Stimulated activated CD4-positive, alpha-beta T cell treated with anti-CD3 and anti-CD28 coated beads, Interleukin-2, amount 100 ng/mL, for 24 hours (primary cell): ENCODE measurements at regions not wholly inside any gene's neighbourhood (a gene's known extent, or its start where the extent isn't known, plus 50 kb on each side); places are given as distances from the start of the nearest gene placed in this dataset.
"Not testable (repeated sequence)": the region's sequence is repeated elsewhere in the genome, so short reads cannot be mapped to it uniquely, and the experiment has no call there.

Source experiments
- DNase-seq, 2 donors: peaks; one replicate each; pipeline ENCODE4 v3.0.0-alpha.2; 2020

DNA sequence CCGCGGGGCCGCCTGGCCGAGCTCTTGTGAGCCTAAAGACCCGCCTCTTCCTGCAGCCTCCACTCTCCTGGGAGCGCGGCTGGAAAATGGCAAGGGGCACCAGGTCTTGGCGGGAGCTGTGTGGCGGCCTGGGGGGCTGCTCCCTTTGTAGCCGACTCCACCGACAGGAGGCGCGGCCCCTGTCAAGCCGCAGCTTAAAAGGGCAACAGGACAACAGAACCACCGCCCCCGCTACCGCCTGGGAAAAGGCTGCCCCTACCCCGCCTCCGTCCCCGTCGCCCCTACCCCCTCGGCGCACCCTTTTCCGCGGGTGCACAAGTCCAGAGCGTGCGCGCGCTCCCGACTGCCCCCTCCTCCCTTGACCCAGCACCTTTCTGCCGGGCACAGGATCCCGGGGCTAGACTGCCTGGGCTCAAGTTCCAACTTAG is 60.3 kb downstream of the GOLGA8K start:
- DNase-seq: peak in 1 of 2 donors; percentile 18

DNA sequence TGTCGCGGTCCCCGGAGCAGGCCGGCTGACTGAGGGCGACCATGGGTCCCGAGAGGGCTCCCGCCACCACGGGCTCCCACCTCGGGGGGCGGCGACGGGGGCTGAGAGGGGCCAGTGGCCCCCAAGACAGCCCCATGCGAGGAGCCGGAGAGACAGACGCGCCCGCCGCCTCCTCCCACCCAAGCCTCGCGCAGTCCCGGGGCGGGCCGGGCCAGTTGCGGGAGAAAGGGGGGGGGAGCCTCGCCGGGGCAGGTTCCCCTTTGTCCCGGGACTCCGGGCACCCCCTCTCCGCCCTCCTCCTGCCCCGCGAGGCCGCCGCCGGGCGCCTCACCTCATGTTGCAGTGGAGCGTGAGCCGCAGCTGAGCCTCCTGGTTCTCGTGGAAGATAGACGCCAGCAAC is 60.8 kb downstream of the GOLGA8K start:
- DNase-seq: not testable (repeated sequence)

DNA sequence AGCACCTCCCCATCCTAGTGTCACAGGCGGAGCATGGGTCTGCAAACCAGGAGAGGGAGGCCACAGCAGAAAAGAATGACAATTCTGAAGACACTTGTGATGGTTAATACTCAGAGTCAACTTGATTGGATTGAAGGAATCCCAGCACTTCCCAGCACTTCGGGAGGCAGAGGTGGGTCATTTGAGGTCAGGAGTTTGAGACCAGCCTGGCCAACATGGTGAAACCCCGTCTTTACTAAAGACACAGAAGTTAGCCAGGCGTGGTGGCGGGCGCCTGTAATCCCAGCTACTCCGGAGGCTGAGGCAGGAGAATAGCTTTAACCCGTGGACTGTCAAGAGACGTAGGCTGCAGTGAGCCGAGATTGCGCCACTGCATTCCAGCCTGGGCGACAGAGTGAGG is 61.6 kb downstream of the GOLGA8K start:
- DNase-seq: not testable (repeated sequence)

DNA sequence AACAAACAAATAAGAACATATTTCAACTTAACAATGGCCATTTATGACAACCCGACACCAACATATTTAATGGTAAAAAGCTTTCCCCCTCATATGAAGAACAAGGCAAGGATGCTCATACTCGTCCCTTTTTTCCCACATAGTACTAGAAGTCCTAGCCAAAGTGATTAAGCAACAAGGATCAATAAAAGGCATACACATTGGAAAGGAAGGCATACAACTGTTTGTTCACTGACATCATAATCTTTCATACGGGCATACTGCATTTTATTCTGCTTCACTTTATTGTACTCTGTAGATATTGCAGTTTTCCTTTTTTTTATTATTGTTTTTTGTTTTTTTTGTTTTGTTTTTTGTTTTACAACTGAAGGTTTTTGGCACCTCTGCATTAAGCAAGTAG is 66.3 kb downstream of the GOLGA8K start:
- DNase-seq: not testable (repeated sequence)

DNA sequence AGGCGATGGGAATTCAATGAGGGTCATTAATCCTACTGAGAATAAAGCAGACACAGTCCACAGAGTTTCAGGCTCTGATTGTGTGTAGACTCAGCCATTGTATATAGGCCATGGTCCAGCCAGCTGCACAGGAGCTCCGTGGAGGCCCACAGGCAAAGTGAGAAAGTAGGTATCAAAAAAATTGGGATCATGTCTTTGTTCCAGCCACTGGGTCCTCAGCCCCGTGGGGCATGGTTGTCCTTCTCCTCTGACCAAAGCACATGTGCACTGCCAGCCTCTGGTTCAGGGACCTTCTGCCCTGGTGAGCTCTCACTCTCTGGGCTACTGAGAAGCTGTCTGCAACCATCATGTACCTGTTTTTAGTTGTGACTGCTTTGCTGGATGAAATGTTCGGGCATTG is 79.7 kb downstream of the GOLGA8K start:
- not testable (repeated sequence) for DNase-seq

DNA sequence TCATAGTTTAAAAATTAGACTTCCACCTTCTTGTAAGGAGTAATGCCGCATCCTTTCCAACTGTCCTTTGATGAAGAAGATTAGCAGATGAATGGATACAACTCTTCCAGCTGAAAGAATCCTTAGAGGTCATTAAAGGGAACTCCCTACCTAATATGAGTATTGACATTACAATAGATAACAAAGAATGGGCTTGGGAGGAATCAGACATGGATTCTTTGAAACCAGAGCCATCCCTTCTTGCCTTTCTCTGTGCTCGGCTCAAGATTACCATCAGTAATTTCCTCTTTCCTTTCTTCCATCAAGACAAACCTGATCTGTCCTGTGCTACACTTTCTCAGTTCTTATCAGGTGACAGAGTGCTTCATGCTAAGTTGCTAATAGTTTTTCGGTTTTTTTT is 83.8 kb downstream of the GOLGA8K start:
- DNase-seq: not testable (repeated sequence)

DNA sequence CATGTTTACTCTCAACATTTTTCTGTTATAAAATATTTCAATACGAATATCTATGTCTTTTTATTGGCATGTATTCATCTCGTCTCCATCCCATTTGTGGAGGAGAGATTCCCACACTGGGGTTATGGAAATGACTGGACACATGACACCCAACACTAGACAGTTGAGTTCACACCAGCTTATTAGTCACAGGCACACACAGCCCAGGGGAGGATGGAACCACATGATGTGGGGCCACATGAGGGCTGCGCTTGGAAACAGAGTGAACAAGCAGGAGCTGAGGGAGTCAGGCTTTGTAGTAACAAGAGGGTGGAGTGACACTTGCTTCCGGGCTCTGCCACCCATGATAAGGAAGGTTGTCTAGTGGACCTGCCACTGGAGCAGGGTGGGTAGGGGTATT is 86.6 kb downstream of the GOLGA8K start:
- DNase-seq: not testable (repeated sequence)

DNA sequence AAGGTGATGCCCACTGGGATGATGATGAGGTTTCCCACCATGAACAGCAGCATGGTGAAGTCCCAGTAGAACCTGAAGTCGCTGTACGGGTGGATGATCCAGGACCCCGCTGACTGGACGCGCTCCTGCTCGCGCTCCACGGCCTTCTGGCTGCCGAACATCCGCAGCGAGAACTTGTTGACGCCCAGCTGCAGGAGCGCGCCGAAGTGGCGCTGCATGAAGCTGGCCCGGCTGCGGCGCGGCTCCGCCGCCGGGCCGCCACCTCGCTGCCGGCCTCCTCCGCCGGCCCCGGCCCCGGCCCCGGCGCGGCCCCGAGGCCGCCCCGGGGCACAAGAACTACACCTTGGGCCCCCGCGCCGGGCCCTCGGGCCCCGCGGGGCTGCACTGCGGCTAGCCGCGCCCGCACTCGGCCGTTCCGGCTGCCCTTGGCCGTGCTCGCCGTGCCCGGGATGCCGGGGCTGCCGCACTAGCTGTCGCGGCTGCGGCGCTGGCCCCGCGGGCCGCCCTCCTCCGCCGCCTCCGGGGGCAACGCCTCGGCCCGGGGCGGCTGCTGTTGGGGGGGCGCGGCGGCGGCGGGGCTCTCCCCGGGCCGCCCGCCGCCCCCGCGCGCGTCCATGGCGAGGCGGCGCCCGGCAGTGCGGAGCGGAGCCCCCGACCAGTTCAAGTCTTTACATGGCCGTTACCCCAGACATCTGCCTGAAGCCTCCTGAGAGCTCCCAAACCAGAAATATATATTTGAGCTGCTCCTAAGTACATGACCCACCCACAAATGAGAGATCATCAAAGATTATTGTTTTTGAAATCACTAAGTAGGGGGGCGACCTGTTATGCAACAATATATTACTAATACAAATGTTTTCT is 87.8 kb downstream of the GOLGA8K start:
- DNase-seq: not testable (repeated sequence)

DNA sequence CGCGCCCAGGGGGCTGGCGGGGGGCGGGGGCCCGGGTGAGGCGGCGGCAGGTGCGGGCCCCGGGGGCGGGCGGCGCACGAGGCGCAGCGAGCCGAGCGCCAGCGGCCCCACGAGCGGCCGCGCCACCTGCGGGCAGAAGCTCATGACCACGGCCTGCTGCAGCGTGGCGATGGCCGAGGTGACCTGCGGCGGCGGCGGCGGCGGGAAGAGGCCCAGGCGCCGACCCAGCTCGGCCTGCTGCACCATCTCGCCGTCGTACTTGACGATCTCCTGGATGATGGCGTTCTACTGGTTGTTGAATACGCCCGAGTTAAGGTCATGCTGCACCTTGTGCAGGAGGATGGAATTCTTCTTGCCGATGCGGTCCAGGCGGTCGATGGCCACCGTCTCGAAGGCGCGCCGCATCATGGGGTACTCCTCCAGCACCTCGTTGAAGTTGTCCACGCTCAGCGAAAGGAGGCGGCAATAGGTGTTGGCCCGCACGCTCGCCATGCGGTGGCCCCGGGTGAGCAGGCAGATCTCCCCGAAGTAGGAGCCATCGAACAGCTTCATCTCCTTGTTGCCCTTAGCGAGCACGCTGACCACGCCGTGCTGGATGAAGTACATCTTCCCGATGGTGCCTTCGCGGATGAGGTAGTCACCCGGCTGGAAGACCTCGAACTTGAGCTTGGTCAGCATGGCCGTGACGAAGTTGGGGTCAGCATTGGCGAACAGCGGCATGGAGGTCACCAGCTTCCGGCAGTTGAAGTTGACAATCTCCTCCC is 89.5 kb downstream of the GOLGA8K start:
- not testable (repeated sequence) for DNase-seq

DNA sequence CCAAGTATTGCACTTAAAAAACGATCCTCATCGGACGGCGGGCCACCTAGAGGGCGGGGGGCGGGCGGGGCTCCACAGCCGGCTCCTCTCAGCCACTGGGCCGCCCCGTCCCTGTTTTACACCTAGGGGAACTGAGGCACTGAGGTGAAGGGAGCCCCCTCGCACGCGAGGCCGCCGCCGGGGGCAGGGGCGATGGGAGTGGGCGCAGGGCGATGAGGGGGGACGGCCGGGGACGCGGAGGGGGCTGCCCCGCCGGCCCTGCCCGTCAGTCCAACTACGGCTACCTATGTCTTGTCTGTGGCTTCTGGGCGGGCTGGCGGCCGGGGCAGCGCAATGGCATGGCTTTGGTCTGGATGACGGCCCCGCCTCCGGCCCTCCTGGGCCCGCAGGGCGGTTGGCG is 90.4 kb downstream of the GOLGA8K start:
- DNase-seq: not testable (repeated sequence)

DNA sequence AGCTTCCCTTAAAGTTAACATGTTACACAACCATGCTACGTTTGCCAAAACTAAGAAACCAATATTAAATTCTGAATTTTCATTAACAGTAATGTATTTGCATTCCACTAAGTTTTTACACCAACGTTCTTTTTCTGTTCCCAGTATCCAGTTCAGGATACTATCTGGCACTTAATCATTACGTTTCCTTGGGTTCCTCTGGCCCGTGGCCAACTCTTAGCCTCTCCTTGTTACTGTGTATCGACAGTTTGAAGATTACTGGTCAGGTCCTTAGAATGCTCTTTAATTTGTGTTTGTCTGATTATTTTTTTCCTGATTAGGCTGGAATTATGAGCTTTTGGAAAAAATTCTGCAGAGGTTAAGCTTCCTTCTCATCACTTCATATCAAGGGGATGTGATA is 95.5 kb downstream of the GOLGA8K start:
- DNase-seq: not testable (repeated sequence)

DNA sequence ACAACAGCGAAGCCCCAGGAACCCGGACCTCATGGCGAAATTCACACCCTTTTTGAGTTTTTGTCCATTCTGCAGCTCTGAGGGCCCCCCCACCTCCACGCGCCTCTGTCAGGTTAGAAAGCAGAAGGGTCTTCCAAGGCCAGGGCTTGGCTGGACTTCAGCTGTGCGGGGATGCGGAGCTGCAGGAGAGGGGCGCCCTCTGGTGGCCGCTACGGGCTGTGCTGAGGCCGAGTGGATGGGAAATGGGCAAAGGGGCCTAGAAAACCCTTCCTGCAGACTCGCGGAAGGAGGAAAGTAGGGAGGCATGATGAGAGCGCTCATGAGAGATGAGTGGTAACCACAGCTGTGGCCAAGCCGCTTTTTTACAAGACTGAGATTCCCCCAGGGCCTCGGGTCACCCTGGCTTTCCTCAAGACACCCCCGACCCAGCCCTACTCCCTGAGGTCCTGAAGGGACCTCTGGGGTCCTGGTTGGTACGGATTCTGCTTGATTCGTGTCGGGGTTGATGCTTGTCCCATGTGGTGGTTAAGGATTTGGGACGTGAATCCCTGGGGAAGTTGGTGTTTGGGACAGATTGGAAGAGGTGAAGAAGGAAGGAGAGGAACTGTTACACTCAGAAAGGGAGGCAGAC is 126.8 kb downstream of the GOLGA8K start:
- not testable (repeated sequence) for DNase-seq

DNA sequence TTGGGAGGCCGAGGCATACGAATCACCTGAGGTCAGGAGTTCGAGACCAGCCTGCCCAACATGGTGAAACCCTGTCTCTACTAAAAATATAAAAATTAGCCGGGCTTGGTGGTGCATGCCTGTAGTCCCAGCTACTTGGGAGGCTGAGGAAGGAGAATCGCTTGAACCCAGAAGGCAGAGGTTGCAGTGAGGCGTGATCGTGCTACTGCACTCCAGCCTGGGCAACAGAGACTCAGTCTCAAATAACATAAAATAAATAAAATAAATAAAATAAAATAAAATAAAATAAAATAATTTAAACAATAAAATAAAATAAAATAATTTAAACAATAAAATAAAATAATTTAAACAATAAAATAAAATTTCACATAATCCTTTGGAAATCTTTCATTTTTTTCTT is 149.1 kb downstream of the GOLGA8K start:
- not testable (repeated sequence) for DNase-seq

DNA sequence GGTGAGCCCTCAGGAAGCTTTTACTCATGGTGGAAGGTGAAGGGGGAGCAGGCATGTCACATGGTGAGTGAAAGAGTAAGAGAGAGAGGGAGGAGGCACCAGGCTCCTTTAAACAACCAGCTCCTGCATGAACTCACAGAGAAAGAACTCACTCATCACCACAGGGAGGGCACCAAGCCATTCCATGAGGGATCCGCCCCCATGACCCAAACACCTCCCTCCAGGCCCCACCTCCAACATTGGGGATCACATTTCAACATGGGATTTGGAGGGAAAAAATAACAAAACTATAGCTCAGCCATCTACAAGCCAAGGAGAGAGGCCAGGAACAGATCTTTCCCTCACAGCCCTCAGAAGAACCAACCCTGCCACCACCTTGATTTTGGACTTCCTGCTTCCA is 153.9 kb downstream of the GOLGA8K start:
- DNase-seq: not testable (repeated sequence)

DNA sequence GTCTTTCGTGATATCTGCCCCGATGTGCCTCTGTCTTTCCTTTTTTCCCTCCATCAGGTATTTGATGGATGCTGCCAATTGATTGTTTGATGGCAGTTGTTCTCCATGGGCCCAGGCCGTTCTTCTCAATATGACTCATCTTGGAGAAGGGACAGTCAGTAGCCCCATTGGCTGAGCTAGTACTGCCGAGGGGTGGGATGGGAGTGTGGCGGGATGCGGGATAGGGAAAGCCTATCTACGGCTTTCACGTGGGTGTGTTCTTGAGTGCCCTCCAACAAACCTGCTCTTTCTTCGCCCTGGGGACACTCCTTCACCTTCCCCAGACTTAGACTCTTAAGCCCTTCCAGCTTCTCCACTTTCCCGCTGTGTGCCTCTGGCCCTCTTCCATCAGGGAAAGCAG is 159.4 kb downstream of the GOLGA8K start:
- DNase-seq: not testable (repeated sequence)

DNA sequence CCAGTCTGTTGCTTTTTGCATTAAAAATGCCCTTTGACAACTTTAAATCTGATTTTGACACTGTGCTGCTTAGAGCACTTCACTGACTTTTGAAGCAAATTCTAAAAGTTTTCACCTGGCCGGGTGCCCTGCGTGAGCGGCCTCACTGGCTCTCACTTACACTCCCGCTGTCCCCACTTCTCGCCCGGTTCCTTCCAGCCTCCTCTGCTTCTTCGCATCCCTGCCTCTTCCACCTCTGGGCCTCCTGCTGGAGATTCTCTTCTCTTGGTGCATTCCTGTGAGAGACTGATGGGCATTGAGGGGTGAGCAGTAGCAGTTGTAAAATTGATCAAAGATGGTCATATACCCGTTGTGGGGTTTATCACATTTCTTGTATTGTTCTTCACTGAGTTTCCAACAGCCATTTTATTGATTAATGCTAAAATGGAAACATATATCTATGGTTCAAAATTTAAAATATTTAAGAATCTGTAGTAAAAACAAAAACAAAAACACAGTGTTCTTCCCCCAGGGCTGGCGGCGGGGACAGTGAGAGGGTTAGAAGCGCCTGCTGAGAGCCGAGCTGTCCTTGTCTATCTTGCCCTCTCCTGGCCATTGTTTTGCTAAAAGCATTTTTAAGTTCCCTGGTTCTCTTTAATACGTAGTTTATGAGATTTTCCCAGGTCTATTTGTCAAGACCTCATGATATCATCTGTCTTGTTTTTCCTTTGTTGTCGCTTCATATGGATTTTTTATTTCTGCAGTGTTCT is 160.1 kb downstream of the GOLGA8K start:
- not testable (repeated sequence) for DNase-seq

DNA sequence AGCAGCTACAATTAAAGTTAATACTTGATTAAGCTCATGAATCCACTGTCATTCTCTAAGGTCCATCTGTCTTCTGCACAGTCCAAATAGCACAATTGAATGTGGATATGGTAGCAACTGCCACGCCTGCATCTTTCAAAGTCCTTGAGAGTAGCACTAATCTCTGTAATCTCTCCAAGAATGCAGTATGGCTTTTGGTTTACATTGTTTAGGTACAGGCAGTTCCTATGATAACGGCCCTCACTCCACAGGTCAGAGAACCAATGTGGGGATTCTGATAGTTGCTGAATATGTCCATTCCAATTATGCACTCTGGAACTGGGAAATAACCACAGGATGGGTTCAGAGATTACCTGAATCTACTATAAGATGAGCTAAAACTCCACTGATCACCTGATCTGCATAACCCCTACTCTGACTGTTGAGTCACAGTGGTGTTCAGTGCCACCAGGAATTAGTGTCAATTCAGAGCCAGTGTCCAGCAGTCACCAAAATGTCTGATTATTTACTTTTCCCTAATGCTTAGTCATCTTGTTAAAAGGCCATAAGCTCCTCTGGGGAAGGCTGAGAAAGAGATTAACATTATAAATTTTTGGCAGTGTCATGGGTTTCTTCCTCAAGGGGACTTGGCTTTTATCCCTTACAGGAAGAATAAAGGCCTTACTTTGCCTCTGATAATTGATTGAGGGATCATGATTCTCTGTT is 175.5 kb downstream of the GOLGA8K start:
- DNase-seq: not testable (repeated sequence)

DNA sequence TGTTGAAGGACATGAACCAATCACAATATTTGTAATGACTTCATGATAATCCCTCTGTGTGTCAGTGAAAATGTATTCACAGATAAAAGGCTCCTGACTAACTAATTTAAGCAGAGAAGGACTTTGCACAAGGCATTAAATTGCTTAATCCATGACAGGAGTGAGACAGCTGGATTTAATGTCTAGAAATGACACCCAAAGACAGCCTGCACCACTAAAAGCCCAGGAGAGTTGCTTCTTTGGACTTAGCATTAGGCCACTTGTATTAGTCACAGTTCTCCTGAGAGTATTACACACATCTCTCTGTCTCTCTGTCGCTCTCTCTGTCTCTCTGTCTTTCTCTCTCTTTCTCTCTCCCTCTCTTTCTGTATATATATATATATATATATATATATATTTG is 180.4 kb downstream of the GOLGA8K start:
- DNase-seq: no peak
